ENCODE measurements at regions not wholly inside any gene's neighbourhood (a gene's known extent, or its start where the extent isn't known, plus 50 kb on each side); places are given as distances from the start of the nearest gene placed in this dataset.

DNA sequence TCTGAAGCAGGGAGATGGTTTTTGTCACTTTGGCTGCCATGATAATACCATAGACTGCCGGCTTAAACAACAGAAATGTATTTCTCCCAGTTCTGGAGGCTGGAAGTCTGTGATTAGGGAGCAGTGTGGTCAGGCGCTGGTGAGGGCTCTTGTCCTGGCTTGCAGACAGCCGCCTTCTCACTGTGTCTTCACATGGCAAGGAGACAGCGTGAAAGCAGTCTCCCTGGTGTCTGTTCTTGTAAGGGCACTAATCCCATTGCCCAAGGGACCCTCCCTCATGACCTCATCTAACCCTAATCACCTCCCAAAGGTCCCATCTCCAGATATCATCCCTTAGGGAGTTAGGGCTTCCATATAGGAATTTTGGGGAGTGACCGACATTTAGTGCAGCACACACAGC is 167.0 kb downstream of the ENGASE start:
- H3K4me1 ChIP-seq (ENCODE audit: control insufficient read depth in 1 of 2, insufficient read depth in 2 of 2, low read length in 2 of 2) = no peaks in the 10 kb centered on the region

GRCh38 chr17:79239205-79239604 is 164.6 kb downstream of the ENGASE start:
- no peaks in the 10 kb centered on the region for H3K27me3 ChIP-seq (ENCODE audit: low read depth, low read length)
- H3K4me3 ChIP-seq (ENCODE audit: low read depth in 1 of 2, low read length in 2 of 2) = no peak overlapping the region
- no peaks in the 10 kb centered on the region for H3K36me3 ChIP-seq (ENCODE audit: control insufficient read depth in 1 of 2, insufficient read depth in 2 of 2, low read length in 2 of 2)
- H3K4me1 ChIP-seq (ENCODE audit: control insufficient read depth in 1 of 2, insufficient read depth in 2 of 2, low read length in 2 of 2) = no peaks in the 10 kb centered on the region
- H3K9me3 ChIP-seq (ENCODE audit: control insufficient read depth in 1 of 2, low read length in 2 of 2) = no peaks in the 10 kb centered on the region
- H3K27ac ChIP-seq (ENCODE audit: low read length) = no peak overlapping the region

More for the DNA sequence above, 167.0 kb downstream of the ENGASE start:
- H3K9me3 ChIP-seq (ENCODE audit: control insufficient read depth in 1 of 2, low read length in 2 of 2) = no peaks in the 10 kb centered on the region
- no peaks in the 10 kb centered on the region for H3K27me3 ChIP-seq (ENCODE audit: low read depth, low read length)
- H3K36me3 ChIP-seq (ENCODE audit: control insufficient read depth in 1 of 2, insufficient read depth in 2 of 2, low read length in 2 of 2) = no peaks in the 10 kb centered on the region
- H3K27ac ChIP-seq (ENCODE audit: low read length) = no peak overlapping the region
- no peak overlapping the region for H3K4me3 ChIP-seq (ENCODE audit: low read depth in 1 of 2, low read length in 2 of 2)

GRCh38 chr17:79237448-79238053 is 162.9 kb downstream of the ENGASE start:
- Histone ChIP-seq H3K27ac (ENCODE audit: low read length) (no peak overlapping the region), H3K4me1 (ENCODE audit: control insufficient read depth in 1 of 2, insufficient read depth in 2 of 2, low read length in 2 of 2) (no peaks in the 10 kb centered on the region), H3K27me3 (ENCODE audit: low read depth, low read length) (no peaks in the 10 kb centered on the region), H3K9me3 (ENCODE audit: control insufficient read depth in 1 of 2, low read length in 2 of 2) (no peaks in the 10 kb centered on the region), H3K4me3 (ENCODE audit: low read depth in 1 of 2, low read length in 2 of 2) (no peak overlapping the region), H3K36me3 (ENCODE audit: control insufficient read depth in 1 of 2, insufficient read depth in 2 of 2, low read length in 2 of 2) (no peaks in the 10 kb centered on the region)

DNA sequence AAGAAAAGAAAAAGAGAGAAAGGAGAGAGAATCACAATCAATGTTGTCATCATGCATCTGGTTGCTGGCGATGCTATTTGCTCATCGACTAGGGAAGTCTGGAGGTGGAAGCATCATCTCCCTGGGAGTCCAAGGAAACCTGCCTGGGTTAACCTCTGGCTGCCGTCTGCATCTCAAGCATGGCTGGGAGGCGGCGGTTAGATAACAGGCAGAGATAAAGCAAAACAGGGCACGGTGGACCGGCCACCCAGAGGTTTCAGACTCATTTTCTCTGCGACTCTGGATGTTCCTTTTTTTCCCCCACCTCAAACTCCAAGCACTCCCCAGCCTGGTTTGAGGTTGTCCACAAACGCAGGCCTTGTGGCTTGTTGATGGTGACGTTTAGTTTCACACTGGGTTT is 161.2 kb downstream of the ENGASE start:
- no peaks in the 10 kb centered on the region for H3K27me3 ChIP-seq (ENCODE audit: low read depth, low read length)
- H3K4me3 ChIP-seq (ENCODE audit: low read depth in 1 of 2, low read length in 2 of 2) = no peak overlapping the region
- no peaks in the 10 kb centered on the region for H3K9me3 ChIP-seq (ENCODE audit: control insufficient read depth in 1 of 2, low read length in 2 of 2)
- H3K4me1 ChIP-seq (ENCODE audit: control insufficient read depth in 1 of 2, insufficient read depth in 2 of 2, low read length in 2 of 2) = no peaks in the 10 kb centered on the region
- no peaks in the 10 kb centered on the region for H3K36me3 ChIP-seq (ENCODE audit: control insufficient read depth in 1 of 2, insufficient read depth in 2 of 2, low read length in 2 of 2)
- no peak overlapping the region for H3K27ac ChIP-seq (ENCODE audit: low read length)

DNA sequence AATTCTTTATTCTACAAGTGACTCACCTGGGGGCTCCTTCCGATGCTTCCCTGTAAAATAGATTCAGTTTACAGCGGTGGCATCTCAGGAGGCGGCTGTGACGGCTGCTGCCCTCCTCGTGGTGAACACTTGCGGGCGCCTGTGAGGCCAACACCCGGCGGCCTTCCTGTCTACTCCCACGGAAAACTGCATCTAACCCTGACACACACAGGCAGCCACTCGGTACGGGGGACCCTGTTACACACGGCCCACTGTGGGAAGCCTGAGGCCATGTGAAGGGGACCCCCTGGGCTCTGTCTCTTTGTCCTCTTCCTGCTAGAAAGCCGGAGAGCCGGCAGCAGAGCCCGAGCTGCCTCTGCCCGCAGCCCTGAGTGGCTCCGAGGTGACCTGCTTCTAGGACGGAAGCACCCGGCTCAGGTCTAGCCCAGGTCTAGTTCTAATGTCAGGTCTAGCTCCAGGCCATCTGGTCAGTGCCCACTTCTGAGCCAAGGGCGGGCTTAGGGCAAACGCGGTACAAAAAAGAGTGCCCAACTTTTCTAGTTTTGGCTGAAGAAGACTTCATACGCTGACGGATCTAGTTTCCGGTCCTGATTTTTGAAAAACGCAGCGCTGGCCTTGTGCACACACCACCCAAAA is 159.4 kb downstream of the ENGASE start:
- Histone ChIP-seq H3K27me3 (ENCODE audit: low read depth, low read length) (no peaks in the 10 kb centered on the region), H3K4me3 (ENCODE audit: low read depth in 1 of 2, low read length in 2 of 2) (no peak overlapping the region), H3K36me3 (ENCODE audit: control insufficient read depth in 1 of 2, insufficient read depth in 2 of 2, low read length in 2 of 2) (no peaks in the 10 kb centered on the region), H3K27ac (ENCODE audit: low read length) (no peak overlapping the region), H3K9me3 (ENCODE audit: control insufficient read depth in 1 of 2, low read length in 2 of 2) (no peaks in the 10 kb centered on the region), H3K4me1 (ENCODE audit: control insufficient read depth in 1 of 2, insufficient read depth in 2 of 2, low read length in 2 of 2) (no peaks in the 10 kb centered on the region)

GRCh38 chr17:79232957-79233356 is 158.3 kb downstream of the ENGASE start:
- H3K9me3 ChIP-seq (ENCODE audit: control insufficient read depth in 1 of 2, low read length in 2 of 2) = no peaks in the 10 kb centered on the region
- H3K4me1 ChIP-seq (ENCODE audit: control insufficient read depth in 1 of 2, insufficient read depth in 2 of 2, low read length in 2 of 2) = no peaks in the 10 kb centered on the region

GRCh38 chr17:79231766-79232287 is 157.2 kb downstream of the ENGASE start:
- Histone ChIP-seq H3K27ac (ENCODE audit: low read length) (no peak overlapping the region), H3K27me3 (ENCODE audit: low read depth, low read length) (no peaks in the 10 kb centered on the region), H3K4me3 (ENCODE audit: low read depth in 1 of 2, low read length in 2 of 2) (no peak overlapping the region), H3K9me3 (ENCODE audit: control insufficient read depth in 1 of 2, low read length in 2 of 2) (no peaks in the 10 kb centered on the region), H3K36me3 (ENCODE audit: control insufficient read depth in 1 of 2, insufficient read depth in 2 of 2, low read length in 2 of 2) (no peaks in the 10 kb centered on the region), H3K4me1 (ENCODE audit: control insufficient read depth in 1 of 2, insufficient read depth in 2 of 2, low read length in 2 of 2) (no peaks in the 10 kb centered on the region)

More at GRCh38 chr17:79232957-79233356, 158.3 kb downstream of the ENGASE start:
- no peaks in the 10 kb centered on the region for H3K27me3 ChIP-seq (ENCODE audit: low read depth, low read length)
- no peak overlapping the region for H3K27ac ChIP-seq (ENCODE audit: low read length)
- H3K4me3 ChIP-seq (ENCODE audit: low read depth in 1 of 2, low read length in 2 of 2) = no peak overlapping the region
- no peaks in the 10 kb centered on the region for H3K36me3 ChIP-seq (ENCODE audit: control insufficient read depth in 1 of 2, insufficient read depth in 2 of 2, low read length in 2 of 2)

DNA sequence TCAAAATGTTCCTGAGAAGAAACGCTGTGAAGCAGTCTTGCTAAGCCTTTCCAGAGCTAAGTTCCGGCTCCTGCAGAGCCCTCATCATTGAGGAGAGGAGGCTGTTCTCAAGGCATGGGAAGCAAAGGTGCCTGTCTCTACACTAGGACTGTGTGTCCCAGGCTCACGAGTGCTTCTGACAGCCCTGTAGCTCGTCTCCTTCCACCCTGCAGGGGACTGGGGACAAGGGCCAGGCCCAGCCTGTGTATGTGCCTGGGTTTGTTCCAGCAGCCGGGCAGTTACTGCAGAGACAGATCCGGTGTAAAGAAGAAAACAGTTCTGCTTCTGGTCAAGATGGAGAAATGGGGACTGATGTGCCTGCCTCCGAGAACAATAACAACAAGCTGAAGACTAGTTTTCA is 156.0 kb downstream of the ENGASE start:
- H3K27me3 ChIP-seq (ENCODE audit: low read depth, low read length) = no peaks in the 10 kb centered on the region
- H3K27ac ChIP-seq (ENCODE audit: low read length) = no peak overlapping the region
- no peaks in the 10 kb centered on the region for H3K9me3 ChIP-seq (ENCODE audit: control insufficient read depth in 1 of 2, low read length in 2 of 2)
- H3K36me3 ChIP-seq (ENCODE audit: control insufficient read depth in 1 of 2, insufficient read depth in 2 of 2, low read length in 2 of 2) = no peaks in the 10 kb centered on the region
- no peaks in the 10 kb centered on the region for H3K4me1 ChIP-seq (ENCODE audit: control insufficient read depth in 1 of 2, insufficient read depth in 2 of 2, low read length in 2 of 2)
- no peak overlapping the region for H3K4me3 ChIP-seq (ENCODE audit: low read depth in 1 of 2, low read length in 2 of 2)

GRCh38 chr17:79226037-79226436 is 151.4 kb downstream of the ENGASE start:
- Histone ChIP-seq H3K4me3 (ENCODE audit: low read depth in 1 of 2, low read length in 2 of 2) (no peak overlapping the region), H3K27ac (ENCODE audit: low read length) (no peak overlapping the region), H3K9me3 (ENCODE audit: control insufficient read depth in 1 of 2, low read length in 2 of 2) (no peaks in the 10 kb centered on the region), H3K4me1 (ENCODE audit: control insufficient read depth in 1 of 2, insufficient read depth in 2 of 2, low read length in 2 of 2) (peaks cover 0 to 4% of the 10 kb centered on the region in 2 donors), H3K36me3 (ENCODE audit: control insufficient read depth in 1 of 2, insufficient read depth in 2 of 2, low read length in 2 of 2) (no peaks in the 10 kb centered on the region), H3K27me3 (ENCODE audit: low read depth, low read length) (peaks cover 12% of the 10 kb centered on the region)

GRCh38 chr17:79224903-79225302 is 150.3 kb downstream of the ENGASE start:
- Histone ChIP-seq H3K36me3 (ENCODE audit: control insufficient read depth in 1 of 2, insufficient read depth in 2 of 2, low read length in 2 of 2) (no peaks in the 10 kb centered on the region), H3K27me3 (ENCODE audit: low read depth, low read length) (peaks cover 22% of the 10 kb centered on the region), H3K9me3 (ENCODE audit: control insufficient read depth in 1 of 2, low read length in 2 of 2) (no peaks in the 10 kb centered on the region), H3K4me1 (ENCODE audit: control insufficient read depth in 1 of 2, insufficient read depth in 2 of 2, low read length in 2 of 2) (peaks cover 0 to 12% of the 10 kb centered on the region in 2 donors), H3K27ac (ENCODE audit: low read length) (no peak overlapping the region), H3K4me3 (ENCODE audit: low read depth in 1 of 2, low read length in 2 of 2) (no peak overlapping the region)

- Histone ChIP-seq H3K4me3 (ENCODE audit: low read depth in 1 of 2, low read length in 2 of 2) (no peak overlapping the region), H3K9me3 (ENCODE audit: control insufficient read depth in 1 of 2, low read length in 2 of 2) (no peaks in the 10 kb centered on the region), H3K4me1 (ENCODE audit: control insufficient read depth in 1 of 2, insufficient read depth in 2 of 2, low read length in 2 of 2) (peaks cover 0 to 12% of the 10 kb centered on the region in 2 donors), H3K27ac (ENCODE audit: low read length) (no peak overlapping the region), H3K27me3 (ENCODE audit: low read depth, low read length) (peaks cover 22% of the 10 kb centered on the region), H3K36me3 (ENCODE audit: control insufficient read depth in 1 of 2, insufficient read depth in 2 of 2, low read length in 2 of 2) (no peaks in the 10 kb centered on the region)
Observed at GRCh38 chr17:79224476-79224875, 149.9 kb downstream of the ENGASE start.

All from muscle layer of duodenum (tissue), 2 donors.